HEK293T (cell line): ENCODE measurements at regions not wholly inside any gene's neighbourhood (a gene's known extent, or its start where the extent isn't known, plus 50 kb on each side); places are given as distances from the start of the nearest gene placed in this dataset.

Experiments
- CTCF ChIA-PET: fragments of 350-600 bp; formaldehyde crosslinking; extraction: SDS; loops from one replicate; lab custom pipeline; 2021; ENCODE audit warnings: antibody characterized with exemption, inconsistent platforms; lab: Yijun Ruan, JAX
- POLR2A ChIA-PET: fragments of 350-600 bp; formaldehyde crosslinking; extraction: SDS; loops from one replicate; lab custom pipeline; 2020; ENCODE audit warnings: antibody characterized with exemption, inconsistent platforms; lab: Yijun Ruan, JAX
- DNase-seq: peaks from one replicate; pipeline ENCODE4 v3.0.0; 2012; ENCODE audit warnings: mixed read lengths; ENCODE audit errors: extremely low spot score
- BHLHE40 ChIP-seq: fragments of 450-650 bp; IDR thresholded peaks from 2 replicates; pipeline ENCODE4 v1.6.1; 2016; ENCODE audit warnings: mild to moderate bottlenecking, moderate library complexity, borderline replicate concordance
- CTBP1 ChIP-seq: fragments of 450-650 bp; IDR thresholded peaks from 2 replicates; pipeline ENCODE4 v1.6.1; 2016; ENCODE audit warnings: borderline replicate concordance
- ELF4 ChIP-seq: fragments of 450-650 bp; IDR thresholded peaks from 2 replicates; pipeline ENCODE4 v1.6.1; 2017; ENCODE audit warnings: antibody characterized with exemption
- FOXA1 ChIP-seq: fragments of 450-650 bp; IDR thresholded peaks from 2 replicates; pipeline ENCODE4 v1.6.1; 2016; ENCODE audit warnings: mild to moderate bottlenecking
- FOXK2 ChIP-seq: fragments of 450-650 bp; IDR thresholded peaks from 2 replicates; pipeline ENCODE4 v1.6.1; 2016; ENCODE audit warnings: mild to moderate bottlenecking
- FOXM1 ChIP-seq: fragments of 450-650 bp; IDR thresholded peaks from 2 replicates; pipeline ENCODE4 v1.6.1; 2017; ENCODE audit warnings: mild to moderate bottlenecking, borderline replicate concordance
- HDGF ChIP-seq: fragments of 450-650 bp; IDR thresholded peaks from 2 replicates; pipeline ENCODE4 v1.6.1; 2017; ENCODE audit warnings: antibody characterized with exemption, borderline replicate concordance
- L3MBTL2 ChIP-seq: fragments of 450-650 bp; conservative IDR thresholded peaks from 2 replicates; pipeline ENCODE4 v1.6.1; 2016; ENCODE audit warnings: mild to moderate bottlenecking
- NFRKB ChIP-seq: fragments of 450-650 bp; IDR thresholded peaks from 2 replicates; pipeline ENCODE4 v1.6.1; 2016; ENCODE audit warnings: mild to moderate bottlenecking, moderate library complexity
- SP1 ChIP-seq: fragments of 450-650 bp; IDR thresholded peaks from 2 replicates; pipeline ENCODE4 v1.6.1; 2017
- SUZ12 ChIP-seq: fragments of 450-650 bp; IDR thresholded peaks from 2 replicates; pipeline ENCODE4 v1.6.1; 2016; ENCODE audit warnings: mild to moderate bottlenecking
- TARDBP ChIP-seq: fragments of 450-650 bp; IDR thresholded peaks from 2 replicates; pipeline ENCODE4 v1.6.1; 2016
- ZNF384 ChIP-seq: fragments of 450-650 bp; IDR thresholded peaks from 2 replicates; pipeline ENCODE4 v1.6.1; 2016
- TF ChIP-seq, protein P1 (sequence below): fragments of 450-650 bp; IDR thresholded peaks from 2 replicates; pipeline ENCODE4 v1.6.1; 2016

DNA sequence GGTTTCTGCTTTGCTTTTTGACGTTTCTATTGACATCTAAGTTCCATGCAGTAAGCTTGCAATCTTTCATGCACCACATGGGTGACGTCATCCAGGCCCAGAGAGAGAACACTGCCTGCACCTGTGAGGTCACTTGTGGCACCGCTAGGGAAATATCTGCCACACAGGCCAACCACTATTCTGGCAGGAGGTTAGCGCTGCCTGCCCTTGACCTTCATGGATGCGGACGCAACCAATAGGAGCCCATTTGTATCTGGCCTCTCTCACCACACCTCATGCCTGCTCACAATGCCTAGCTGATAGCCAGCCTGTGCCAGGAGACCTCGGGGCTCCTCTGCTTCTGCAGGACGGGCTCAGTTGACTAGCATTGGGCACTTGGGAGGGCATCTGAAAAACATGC is 55.8 kb upstream of the PRR23E start:
- no peak for TF ChIP-seq FOXM1
- TF ChIP-seq FOXA1, result no peak
- DNase-seq, result no peak
- CTCF ChIA-PET, result no interaction called here
- POLR2A ChIA-PET, result no interaction called here

DNA sequence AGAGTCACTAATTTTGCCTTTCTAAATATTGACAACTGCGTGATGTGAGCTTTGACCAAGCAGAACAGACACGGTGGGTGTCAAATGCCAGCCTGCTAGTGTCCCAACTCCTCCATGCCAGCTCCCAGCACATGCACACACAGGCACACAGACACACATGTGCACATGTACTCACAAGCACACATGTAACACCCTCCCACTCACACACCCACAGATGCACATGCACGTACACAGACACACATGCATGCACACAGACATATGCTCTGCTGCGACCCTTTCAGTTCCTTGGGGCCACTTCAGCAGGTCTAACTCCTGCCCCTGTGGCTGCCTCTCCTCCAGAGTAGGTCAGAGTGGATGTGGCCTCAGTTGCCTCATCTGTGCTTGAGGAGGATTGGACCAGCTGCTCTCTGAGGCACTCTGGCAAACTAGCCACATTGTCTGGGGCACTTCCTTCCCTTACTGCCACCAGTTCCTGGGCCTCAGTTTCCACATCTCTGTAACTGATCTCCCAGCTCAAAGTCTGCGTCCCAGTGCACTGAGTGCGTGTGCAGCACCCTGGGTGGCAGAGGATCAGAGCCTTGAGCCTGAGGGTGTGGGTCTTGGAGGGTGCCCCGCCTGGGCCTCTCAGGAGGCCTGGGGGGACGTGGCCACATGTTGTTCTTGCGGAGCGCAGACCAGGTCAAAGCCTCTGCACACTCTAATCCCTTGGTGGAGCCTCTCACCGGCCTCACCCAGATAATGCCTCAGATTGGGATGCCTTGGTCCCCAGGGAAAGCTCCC is 55.0 kb upstream of the PRR23E start:
- DNase-seq, result no peak
- TF ChIP-seq FOXK2, result no peak
- ChIA-PET CTCF (no interaction called here), POLR2A (no interaction called here)

DNA sequence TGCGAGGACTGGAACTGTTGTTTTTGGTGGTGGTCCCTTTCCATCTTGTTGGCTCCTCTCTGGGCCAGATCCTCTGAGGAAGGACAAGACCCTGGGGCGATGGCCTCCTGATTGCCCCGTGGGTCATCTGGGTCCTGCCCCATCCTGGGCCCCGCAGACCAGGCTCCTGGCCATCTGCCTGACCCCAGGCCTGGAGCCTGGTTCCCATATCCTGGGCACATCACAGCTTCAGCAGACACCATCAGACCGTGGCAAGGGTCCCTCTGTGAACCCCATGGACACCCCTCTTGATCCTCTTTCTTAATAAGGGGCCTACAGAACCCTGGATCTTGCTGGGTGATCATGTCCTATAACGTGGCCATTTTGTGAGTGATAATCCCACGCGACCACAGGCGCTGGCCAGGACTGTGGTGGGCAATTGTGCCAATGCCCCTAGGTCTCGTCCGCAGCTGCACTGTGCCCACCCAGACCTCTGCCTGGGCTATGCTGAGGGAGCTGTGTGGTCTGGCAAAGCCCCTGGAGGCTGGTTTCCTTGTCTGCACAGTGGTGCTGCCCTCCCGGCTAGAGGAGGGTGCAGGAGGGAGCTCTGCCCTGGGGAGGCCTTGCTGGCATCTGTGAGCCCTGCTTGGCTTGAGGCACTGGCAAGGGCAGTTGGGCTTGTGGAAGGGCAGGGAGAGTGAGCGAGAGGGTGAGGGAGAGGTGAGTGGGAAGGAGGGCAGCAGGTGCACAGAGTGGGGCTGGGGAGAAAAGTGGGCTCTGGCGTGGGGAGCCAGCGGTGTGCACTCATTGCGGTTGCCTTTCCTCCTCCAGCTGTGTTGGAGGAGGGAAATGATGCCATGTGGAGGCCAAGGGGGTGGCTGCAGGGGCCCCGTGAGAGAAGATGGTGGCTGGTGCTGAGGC is 53.1 kb upstream of the PRR23E start:
- TF ChIP-seq, protein P1, sequence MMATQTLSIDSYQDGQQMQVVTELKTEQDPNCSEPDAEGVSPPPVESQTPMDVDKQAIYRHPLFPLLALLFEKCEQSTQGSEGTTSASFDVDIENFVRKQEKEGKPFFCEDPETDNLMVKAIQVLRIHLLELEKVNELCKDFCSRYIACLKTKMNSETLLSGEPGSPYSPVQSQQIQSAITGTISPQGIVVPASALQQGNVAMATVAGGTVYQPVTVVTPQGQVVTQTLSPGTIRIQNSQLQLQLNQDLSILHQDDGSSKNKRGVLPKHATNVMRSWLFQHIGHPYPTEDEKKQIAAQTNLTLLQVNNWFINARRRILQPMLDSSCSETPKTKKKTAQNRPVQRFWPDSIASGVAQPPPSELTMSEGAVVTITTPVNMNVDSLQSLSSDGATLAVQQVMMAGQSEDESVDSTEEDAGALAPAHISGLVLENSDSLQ, result no peak
- TF ChIP-seq HDGF (no peak), SUZ12 (no peak), ZNF384 (no peak), NFRKB (no peak), CTBP1 (no peak), FOXK2 (no peak), ELF4 (no peak), FOXM1 (no peak), SP1 (no peak)
- DNase-seq, result no peak
- ChIA-PET CTCF (no interaction called here), POLR2A (no interaction called here)

DNA sequence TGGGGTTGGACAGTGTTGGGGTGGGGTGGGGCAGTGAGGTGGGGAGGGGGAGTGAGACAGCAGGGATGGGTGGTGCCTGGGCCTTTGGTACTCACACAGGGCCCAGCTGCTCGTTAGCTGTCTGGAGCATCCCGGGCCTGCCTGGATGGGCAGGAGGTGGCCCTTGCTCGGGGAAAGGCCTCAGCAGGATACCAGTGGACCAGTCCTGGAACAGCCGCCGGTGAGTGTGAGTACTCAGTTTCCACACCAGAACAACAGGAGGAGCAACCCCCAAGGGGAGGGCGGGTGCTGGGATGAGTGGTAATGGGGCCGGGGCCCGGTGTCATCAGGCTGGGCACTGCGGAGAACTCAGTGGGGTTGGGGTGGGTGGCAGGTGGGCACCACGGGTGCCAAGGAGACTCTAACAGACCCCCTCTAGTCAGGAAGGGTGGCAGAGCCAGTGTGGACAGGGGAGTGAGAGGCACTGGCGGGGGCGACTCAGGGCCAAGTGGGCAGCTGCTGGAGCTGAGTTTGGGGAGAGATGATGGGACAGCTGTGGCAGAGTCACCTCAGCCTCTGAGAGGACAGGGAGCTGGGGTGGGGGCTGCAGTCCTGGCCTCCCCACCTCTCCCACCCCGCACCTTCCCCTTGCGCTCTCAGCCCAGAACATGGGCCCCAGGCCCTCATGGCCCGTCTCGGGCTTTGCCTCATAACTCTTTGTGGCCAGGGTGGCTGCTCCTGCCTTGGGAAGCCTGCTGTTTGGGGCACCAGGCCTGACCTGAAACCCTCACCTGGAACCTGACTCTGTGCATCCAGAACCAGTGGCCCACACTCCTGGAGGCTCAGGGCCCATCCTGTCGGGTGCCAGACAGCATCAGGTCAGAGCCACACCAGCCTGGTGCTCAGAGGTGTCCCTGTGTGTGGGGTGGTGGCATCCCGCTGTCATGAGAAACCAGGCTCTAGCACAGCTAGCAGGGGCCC is 52.1 kb upstream of the PRR23E start:
- POLR2A ChIA-PET, result no interaction called here
- CTCF ChIA-PET, result no interaction called here
- DNase-seq, result no peak
- TF ChIP-seq, protein P1, result no peak
- TF ChIP-seq BHLHE40, result no peak
- TF ChIP-seq FOXM1, result no peak
- TF ChIP-seq FOXA1, result no peak
- no peak for TF ChIP-seq L3MBTL2
- no peak for TF ChIP-seq SP1
- TF ChIP-seq TARDBP, result no peak

DNA sequence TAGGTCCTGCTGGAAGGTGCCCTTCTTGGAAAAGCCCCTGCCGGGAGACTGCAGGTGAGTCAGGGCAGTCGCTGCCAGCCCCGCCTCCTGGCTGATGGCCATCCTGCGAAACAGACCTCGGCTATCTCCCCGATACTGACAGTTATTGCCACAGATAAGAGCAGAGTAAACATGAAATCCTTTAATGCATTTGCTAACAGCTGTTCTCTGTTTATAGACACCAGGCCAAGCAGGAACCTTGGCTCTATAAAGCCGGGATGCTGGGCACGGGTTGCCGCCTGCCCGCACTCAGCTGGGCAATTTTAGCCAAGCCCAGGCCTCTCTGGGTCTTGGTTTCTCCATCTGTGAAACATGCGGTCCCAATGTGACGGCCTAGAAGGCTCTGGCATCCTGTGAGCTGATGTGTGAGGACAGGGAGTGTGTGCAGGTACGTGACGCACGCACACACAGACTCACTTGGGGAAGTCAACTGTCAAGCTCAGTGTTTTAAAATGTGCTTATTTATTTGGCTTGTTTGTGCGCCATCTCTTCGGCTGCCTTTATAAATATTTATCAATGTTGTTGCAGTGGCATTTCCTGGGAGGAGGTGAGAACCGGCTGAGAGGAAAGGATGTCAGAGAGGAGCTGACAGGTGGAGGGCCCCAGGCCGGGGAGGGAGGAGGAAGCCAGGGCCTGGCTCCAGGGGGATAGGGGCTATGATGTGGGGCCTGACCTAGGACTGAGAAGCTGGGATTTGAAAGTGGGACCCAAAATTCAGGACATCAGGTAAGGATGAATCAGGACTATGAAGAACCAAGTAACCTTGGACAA is 50.8 kb upstream of the PRR23E start:
- ChIA-PET CTCF (no interaction called here), POLR2A (no interaction called here)
- TF ChIP-seq FOXA1, result no peak
- TF ChIP-seq CTBP1, result no peak
- no peak for TF ChIP-seq ELF4
- TF ChIP-seq, protein P1, result no peak
- no peak for DNase-seq
